Spleen (tissue), 7 donors: ENCODE measurements at regions not wholly inside any gene's neighbourhood (a gene's known extent, or its start where the extent isn't known, plus 50 kb on each side); places are given as distances from the start of the nearest gene placed in this dataset.

Experiments used
- POLR2AphosphoS5 ChIP-seq, 3 donors: sonication (generic); formaldehyde crosslinking; IDR thresholded peaks; one replicate each; pipeline ENCODE4 v1.5.1; 2017; ENCODE audit warnings: antibody characterized with exemption in 3 of 3
- TF ChIP-seq, protein P1 (sequence below), 11 experiments: fragments of 200-600 bp in 7 of 11; fragments of 450-650 bp in 4 of 11; sonication (generic) in 4 of 11; IDR thresholded peaks in 8 of 11; conservative IDR thresholded peaks in 3 of 11; 1 replicate in 7 of 11; 2 replicates in 4 of 11; pipeline versions ENCODE4 v1.4.0 to v1.8.0; 2016 to 2021; ENCODE audit warnings: antibody characterized with exemption in 11 of 11, inconsistent platforms in 4 of 11, mild to moderate bottlenecking in 1 of 11
- donor health status: DM: no; HTN: no; CAD: no; lungs with moderate emphysema.
- donor health status: DM: no; HTN: no; CAD: no.
- donor health status: DM: no; HTN: no; CAD: no.

DNA sequence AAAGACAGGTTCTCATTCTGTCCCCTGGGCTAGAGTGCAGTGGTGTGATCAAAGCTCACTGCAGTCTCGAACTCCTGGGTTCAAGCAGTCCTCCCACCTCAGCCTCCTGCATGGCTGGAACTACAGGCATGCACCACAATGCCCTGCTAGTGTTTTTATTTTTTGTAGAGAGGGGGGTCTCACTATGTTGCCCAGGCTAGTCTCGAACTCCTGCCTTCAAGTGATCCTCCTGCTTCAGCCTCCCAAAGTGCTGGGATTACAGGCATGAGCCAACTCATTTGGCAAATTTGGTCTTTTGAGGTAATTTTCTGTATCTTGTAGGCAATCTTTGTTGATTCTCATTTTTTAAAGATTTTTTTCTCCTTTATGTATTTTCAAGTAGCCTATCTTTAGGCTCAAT lies 205.7 kb downstream of the ZIC5 start:
- TF ChIP-seq, protein P1, sequence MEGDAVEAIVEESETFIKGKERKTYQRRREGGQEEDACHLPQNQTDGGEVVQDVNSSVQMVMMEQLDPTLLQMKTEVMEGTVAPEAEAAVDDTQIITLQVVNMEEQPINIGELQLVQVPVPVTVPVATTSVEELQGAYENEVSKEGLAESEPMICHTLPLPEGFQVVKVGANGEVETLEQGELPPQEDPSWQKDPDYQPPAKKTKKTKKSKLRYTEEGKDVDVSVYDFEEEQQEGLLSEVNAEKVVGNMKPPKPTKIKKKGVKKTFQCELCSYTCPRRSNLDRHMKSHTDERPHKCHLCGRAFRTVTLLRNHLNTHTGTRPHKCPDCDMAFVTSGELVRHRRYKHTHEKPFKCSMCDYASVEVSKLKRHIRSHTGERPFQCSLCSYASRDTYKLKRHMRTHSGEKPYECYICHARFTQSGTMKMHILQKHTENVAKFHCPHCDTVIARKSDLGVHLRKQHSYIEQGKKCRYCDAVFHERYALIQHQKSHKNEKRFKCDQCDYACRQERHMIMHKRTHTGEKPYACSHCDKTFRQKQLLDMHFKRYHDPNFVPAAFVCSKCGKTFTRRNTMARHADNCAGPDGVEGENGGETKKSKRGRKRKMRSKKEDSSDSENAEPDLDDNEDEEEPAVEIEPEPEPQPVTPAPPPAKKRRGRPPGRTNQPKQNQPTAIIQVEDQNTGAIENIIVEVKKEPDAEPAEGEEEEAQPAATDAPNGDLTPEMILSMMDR (IDR thresholded peaks at IDR 0.05 in 8 of 11, conservative IDR thresholded peaks at IDR 0.05 in 3 of 11), result no peak
- TF ChIP-seq POLR2AphosphoS5 (IDR thresholded peaks at IDR 0.05), result no peak
